ENCODE measurements at regions not wholly inside any gene's neighbourhood (a gene's known extent, or its start where the extent isn't known, plus 50 kb on each side); places are given as distances from the start of the nearest gene placed in this dataset.

DNA sequence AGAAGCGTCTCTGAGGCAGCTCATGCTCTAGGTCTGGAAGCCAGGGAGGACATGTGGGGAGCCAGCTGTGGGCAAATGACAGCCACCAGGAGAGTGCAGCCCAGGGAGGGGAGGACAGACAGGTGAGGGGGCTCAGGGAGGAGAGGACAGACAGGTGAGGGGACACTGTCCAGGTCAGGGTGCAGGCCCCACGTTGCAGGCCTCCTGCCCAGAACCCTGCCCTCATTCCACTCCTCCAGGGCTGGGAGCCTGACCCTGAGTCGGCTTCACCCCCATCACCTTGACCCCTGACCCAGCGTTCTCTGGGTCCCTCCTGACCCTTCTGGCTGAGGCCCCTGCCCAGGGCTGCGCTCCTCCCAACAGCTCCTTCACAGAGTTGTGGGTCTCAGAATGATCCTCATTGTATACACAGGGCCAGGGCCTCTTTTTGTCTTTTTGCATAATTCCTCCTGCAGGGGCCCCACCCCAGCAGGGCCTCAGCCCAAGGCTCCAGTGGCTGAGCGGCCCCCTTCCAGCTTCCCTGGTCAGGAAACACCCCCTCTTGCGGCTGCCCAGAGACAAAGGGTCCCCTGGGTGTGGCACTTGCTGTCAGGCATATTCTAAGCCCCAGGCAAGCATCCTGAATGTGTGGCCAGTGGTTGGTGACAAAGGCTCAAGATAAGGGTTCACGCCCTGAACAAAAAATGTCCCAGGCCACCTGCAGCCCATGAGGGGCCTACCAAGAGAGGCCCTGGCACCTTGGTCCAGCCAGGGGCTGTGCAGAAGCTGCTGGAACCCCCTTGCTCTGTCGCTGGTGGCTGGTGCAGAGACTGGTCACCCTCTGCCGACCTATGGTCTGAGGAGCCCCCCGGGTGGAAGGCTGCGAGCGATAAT lies 853.0 kb downstream of the BRD1 start:
- TF ChIP-seq, protein P1, sequence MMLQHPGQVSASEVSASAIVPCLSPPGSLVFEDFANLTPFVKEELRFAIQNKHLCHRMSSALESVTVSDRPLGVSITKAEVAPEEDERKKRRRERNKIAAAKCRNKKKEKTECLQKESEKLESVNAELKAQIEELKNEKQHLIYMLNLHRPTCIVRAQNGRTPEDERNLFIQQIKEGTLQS (CRISPR knock-in tag; IDR thresholded peaks at IDR 0.05): no peak
- no peak for TF ChIP-seq ZBTB42 (CRISPR knock-in tag; IDR thresholded peaks at IDR 0.05)
- no peak for TF ChIP-seq ZNF121 (CRISPR knock-in tag; IDR thresholded peaks at IDR 0.05)
- TF ChIP-seq ZNF720 (CRISPR knock-in tag; IDR thresholded peaks at IDR 0.05): no peak

Data from HepG2 (cell line).